ENCODE measurements at regions not wholly inside any gene's neighbourhood (a gene's known extent, or its start where the extent isn't known, plus 50 kb on each side); places are given as distances from the start of the nearest gene placed in this dataset.

DNA sequence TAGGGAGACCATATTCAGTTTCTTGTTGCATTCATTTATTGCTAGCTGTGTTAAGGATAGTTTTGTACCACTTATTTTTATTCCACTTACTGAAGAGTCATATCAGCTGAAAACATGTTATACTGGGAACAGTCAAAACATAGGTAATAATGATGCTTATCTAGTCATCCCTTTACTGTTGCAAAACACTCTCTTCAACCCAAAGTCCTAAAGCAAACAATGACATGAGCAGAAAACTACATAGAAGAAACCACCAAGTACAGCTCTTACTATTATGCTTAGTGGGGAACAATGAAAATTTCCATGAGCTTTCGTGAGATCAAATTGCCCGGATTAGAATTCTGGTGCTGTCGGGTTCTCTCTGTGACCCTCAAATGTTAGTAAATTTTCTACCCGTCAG lies 681.4 kb downstream of the NR2F1-AS1 start (continued):
- TF ChIP-seq, protein P1, sequence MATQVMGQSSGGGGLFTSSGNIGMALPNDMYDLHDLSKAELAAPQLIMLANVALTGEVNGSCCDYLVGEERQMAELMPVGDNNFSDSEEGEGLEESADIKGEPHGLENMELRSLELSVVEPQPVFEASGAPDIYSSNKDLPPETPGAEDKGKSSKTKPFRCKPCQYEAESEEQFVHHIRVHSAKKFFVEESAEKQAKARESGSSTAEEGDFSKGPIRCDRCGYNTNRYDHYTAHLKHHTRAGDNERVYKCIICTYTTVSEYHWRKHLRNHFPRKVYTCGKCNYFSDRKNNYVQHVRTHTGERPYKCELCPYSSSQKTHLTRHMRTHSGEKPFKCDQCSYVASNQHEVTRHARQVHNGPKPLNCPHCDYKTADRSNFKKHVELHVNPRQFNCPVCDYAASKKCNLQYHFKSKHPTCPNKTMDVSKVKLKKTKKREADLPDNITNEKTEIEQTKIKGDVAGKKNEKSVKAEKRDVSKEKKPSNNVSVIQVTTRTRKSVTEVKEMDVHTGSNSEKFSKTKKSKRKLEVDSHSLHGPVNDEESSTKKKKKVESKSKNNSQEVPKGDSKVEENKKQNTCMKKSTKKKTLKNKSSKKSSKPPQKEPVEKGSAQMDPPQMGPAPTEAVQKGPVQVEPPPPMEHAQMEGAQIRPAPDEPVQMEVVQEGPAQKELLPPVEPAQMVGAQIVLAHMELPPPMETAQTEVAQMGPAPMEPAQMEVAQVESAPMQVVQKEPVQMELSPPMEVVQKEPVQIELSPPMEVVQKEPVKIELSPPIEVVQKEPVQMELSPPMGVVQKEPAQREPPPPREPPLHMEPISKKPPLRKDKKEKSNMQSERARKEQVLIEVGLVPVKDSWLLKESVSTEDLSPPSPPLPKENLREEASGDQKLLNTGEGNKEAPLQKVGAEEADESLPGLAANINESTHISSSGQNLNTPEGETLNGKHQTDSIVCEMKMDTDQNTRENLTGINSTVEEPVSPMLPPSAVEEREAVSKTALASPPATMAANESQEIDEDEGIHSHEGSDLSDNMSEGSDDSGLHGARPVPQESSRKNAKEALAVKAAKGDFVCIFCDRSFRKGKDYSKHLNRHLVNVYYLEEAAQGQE (IDR thresholded peaks at IDR 0.05; ENCODE audit: unreplicated experiment) = no peak
- no peak for TF ChIP-seq EZH2phosphoT487 (IDR thresholded peaks at IDR 0.05; ENCODE audit: unreplicated experiment)

DNA sequence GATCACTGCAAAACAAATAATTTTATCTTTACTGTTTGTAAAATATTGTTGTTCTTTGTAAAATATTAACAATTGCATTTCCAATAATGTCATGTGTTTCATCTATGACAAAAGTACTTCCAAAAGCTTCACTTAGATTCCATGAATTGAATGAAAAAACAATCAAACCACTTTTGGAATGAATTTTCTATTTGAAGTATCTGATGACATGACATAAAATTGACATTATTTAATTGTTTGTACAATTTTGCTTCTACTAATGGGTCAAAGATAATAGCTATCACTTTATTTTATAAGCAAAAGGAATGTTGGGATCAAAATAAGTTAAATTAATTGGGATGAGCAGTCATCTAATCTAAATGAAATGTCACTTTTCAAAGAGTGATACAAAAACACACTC lies 684.3 kb downstream of the NR2F1-AS1 start:
- DNase-seq (ENCODE audit: low spot score) (no peak), ATAC-seq (no peak)
- Histone ChIP-seq H3K9me2 (ENCODE audit: insufficient read depth) (no peaks in the 10 kb centered on the region; the same call in 1 of the 2 replicates), H3F3A (replicated peaks; ENCODE audit: low read depth) (no peaks in the 10 kb centered on the region), H4K20me1 (replicated peaks; ENCODE audit: insufficient read depth) (no peaks in the 10 kb centered on the region), H2AFZ (no peak overlapping the region), H3K36me3 (ENCODE audit: insufficient read depth) (no peaks in the 10 kb centered on the region), H3K4me1 (ENCODE audit: insufficient read depth) (no peaks in the 10 kb centered on the region), H3K27ac (ENCODE audit: low read depth) (no peak overlapping the region), H3K27me3 (ENCODE audit: insufficient read depth) (no peaks in the 10 kb centered on the region), H3K4me3 (no peak overlapping the region), H3K79me2 (replicated peaks; ENCODE audit: insufficient read depth) (no peaks in the 10 kb centered on the region), H3K4me2 (no peak overlapping the region)
- Mint-ChIP-seq H3K4me3 (no peak overlapping the region), H3K27me3 (ENCODE audit: insufficient read depth, low read depth, poor library complexity) (no peaks in the 10 kb centered on the region), H3K4me1 (no peaks in the 10 kb centered on the region), H3K27ac (no peak overlapping the region), H3K9me3 (peaks cover 2% of the 10 kb centered on the region; the same call in 2 of the 3 replicates), H3K36me3 (ENCODE audit: low read depth) (no peaks in the 10 kb centered on the region)
- TF ChIP-seq, protein P2, sequence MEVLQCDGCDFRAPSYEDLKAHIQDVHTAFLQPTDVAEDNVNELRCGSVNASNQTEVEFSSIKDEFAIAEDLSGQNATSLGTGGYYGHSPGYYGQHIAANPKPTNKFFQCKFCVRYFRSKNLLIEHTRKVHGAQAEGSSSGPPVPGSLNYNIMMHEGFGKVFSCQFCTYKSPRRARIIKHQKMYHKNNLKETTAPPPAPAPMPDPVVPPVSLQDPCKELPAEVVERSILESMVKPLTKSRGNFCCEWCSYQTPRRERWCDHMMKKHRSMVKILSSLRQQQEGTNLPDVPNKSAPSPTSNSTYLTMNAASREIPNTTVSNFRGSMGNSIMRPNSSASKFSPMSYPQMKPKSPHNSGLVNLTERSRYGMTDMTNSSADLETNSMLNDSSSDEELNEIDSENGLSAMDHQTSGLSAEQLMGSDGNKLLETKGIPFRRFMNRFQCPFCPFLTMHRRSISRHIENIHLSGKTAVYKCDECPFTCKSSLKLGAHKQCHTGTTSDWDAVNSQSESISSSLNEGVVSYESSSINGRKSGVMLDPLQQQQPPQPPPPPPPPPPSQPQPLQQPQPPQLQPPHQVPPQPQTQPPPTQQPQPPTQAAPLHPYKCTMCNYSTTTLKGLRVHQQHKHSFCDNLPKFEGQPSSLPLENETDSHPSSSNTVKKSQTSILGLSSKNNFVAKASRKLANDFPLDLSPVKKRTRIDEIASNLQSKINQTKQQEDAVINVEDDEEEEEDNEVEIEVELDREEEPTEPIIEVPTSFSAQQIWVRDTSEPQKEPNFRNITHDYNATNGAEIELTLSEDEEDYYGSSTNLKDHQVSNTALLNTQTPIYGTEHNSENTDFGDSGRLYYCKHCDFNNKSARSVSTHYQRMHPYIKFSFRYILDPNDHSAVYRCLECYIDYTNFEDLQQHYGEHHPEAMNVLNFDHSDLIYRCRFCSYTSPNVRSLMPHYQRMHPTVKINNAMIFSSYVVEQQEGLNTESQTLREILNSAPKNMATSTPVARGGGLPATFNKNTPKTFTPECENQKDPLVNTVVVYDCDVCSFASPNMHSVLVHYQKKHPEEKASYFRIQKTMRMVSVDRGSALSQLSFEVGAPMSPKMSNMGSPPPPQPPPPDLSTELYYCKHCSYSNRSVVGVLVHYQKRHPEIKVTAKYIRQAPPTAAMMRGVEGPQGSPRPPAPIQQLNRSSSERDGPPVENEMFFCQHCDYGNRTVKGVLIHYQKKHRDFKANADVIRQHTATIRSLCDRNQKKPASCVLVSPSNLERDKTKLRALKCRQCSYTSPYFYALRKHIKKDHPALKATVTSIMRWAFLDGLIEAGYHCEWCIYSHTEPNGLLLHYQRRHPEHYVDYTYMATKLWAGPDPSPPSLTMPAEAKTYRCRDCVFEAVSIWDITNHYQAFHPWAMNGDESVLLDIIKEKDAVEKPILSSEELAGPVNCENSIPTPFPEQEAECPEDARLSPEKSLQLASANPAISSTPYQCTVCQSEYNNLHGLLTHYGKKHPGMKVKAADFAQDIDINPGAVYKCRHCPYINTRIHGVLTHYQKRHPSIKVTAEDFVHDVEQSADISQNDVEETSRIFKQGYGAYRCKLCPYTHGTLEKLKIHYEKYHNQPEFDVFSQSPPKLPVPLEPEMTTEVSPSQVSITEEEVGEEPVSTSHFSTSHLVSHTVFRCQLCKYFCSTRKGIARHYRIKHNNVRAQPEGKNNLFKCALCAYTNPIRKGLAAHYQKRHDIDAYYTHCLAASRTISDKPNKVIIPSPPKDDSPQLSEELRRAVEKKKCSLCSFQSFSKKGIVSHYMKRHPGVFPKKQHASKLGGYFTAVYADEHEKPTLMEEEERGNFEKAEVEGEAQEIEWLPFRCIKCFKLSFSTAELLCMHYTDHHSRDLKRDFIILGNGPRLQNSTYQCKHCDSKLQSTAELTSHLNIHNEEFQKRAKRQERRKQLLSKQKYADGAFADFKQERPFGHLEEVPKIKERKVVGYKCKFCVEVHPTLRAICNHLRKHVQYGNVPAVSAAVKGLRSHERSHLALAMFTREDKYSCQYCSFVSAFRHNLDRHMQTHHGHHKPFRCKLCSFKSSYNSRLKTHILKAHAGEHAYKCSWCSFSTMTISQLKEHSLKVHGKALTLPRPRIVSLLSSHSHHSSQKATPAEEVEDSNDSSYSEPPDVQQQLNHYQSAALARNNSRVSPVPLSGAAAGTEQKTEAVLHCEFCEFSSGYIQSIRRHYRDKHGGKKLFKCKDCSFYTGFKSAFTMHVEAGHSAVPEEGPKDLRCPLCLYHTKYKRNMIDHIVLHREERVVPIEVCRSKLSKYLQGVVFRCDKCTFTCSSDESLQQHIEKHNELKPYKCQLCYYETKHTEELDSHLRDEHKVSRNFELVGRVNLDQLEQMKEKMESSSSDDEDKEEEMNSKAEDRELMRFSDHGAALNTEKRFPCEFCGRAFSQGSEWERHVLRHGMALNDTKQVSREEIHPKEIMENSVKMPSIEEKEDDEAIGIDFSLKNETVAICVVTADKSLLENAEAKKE (CRISPR knock-in tag; IDR thresholded peaks at IDR 0.05) = no peak
- TF ChIP-seq NANOG (IDR thresholded peaks at IDR 0.05; ENCODE audit: borderline replicate concordance) = no peak
- TF ChIP-seq JUNB (IDR thresholded peaks at IDR 0.05; ENCODE audit: unreplicated experiment) = no peak
- TF ChIP-seq, protein P3, sequence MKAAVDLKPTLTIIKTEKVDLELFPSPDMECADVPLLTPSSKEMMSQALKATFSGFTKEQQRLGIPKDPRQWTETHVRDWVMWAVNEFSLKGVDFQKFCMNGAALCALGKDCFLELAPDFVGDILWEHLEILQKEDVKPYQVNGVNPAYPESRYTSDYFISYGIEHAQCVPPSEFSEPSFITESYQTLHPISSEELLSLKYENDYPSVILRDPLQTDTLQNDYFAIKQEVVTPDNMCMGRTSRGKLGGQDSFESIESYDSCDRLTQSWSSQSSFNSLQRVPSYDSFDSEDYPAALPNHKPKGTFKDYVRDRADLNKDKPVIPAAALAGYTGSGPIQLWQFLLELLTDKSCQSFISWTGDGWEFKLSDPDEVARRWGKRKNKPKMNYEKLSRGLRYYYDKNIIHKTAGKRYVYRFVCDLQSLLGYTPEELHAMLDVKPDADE (IDR thresholded peaks at IDR 0.05) = no peak
- TF ChIP-seq EZH2phosphoT487 (IDR thresholded peaks at IDR 0.05; ENCODE audit: unreplicated experiment) = no peak
- TF ChIP-seq CREB1 (CRISPR knock-in tag; IDR thresholded peaks at IDR 0.05; ENCODE audit: low read depth) = no peak
- TF ChIP-seq POLR2AphosphoS5 (IDR thresholded peaks at IDR 0.05; ENCODE audit: low read depth) = no peak
- TF ChIP-seq ZNF331 (CRISPR knock-in tag; IDR thresholded peaks at IDR 0.05; ENCODE audit: low read depth) = no peak
- no peak for TF ChIP-seq STAT1 (IDR thresholded peaks at IDR 0.05; ENCODE audit: unreplicated experiment)
- TF ChIP-seq, protein P1 (IDR thresholded peaks at IDR 0.05; ENCODE audit: unreplicated experiment) = no peak
- TF ChIP-seq ZNF114 (CRISPR knock-in tag; IDR thresholded peaks at IDR 0.05) = no peak

Data from GM23338 (cell line).